ENCODE measurements at regions not wholly inside any gene's neighbourhood (a gene's known extent, or its start where the extent isn't known, plus 50 kb on each side); places are given as distances from the start of the nearest gene placed in this dataset.

GRCh38 chr4:188198982-188199792 is 59.9 kb downstream of the TRIML1 start:
- TF ChIP-seq, protein P1, sequence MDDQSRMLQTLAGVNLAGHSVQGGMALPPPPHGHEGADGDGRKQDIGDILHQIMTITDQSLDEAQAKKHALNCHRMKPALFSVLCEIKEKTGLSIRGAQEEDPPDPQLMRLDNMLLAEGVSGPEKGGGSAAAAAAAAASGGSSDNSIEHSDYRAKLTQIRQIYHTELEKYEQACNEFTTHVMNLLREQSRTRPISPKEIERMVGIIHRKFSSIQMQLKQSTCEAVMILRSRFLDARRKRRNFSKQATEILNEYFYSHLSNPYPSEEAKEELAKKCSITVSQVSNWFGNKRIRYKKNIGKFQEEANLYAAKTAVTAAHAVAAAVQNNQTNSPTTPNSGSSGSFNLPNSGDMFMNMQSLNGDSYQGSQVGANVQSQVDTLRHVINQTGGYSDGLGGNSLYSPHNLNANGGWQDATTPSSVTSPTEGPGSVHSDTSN (IDR thresholded peaks at IDR 0.05) = no peak
- TF ChIP-seq, protein P2, sequence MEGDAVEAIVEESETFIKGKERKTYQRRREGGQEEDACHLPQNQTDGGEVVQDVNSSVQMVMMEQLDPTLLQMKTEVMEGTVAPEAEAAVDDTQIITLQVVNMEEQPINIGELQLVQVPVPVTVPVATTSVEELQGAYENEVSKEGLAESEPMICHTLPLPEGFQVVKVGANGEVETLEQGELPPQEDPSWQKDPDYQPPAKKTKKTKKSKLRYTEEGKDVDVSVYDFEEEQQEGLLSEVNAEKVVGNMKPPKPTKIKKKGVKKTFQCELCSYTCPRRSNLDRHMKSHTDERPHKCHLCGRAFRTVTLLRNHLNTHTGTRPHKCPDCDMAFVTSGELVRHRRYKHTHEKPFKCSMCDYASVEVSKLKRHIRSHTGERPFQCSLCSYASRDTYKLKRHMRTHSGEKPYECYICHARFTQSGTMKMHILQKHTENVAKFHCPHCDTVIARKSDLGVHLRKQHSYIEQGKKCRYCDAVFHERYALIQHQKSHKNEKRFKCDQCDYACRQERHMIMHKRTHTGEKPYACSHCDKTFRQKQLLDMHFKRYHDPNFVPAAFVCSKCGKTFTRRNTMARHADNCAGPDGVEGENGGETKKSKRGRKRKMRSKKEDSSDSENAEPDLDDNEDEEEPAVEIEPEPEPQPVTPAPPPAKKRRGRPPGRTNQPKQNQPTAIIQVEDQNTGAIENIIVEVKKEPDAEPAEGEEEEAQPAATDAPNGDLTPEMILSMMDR (IDR thresholded peaks at IDR 0.05) = no peak
- TF ChIP-seq POLR2A (IDR thresholded peaks at IDR 0.05; ENCODE audit: low read length) = no peak
- TF ChIP-seq, protein P3, sequence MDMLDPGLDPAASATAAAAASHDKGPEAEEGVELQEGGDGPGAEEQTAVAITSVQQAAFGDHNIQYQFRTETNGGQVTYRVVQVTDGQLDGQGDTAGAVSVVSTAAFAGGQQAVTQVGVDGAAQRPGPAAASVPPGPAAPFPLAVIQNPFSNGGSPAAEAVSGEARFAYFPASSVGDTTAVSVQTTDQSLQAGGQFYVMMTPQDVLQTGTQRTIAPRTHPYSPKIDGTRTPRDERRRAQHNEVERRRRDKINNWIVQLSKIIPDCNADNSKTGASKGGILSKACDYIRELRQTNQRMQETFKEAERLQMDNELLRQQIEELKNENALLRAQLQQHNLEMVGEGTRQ (IDR thresholded peaks at IDR 0.05) = no peak
- TF ChIP-seq, protein P4, sequence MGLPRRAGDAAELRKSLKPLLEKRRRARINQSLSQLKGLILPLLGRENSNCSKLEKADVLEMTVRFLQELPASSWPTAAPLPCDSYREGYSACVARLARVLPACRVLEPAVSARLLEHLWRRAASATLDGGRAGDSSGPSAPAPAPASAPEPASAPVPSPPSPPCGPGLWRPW (IDR thresholded peaks at IDR 0.05) = no peak

Measured in A549 (cell line).